H1 (cell line): ENCODE measurements at regions not wholly inside any gene's neighbourhood (a gene's known extent, or its start where the extent isn't known, plus 50 kb on each side); places are given as distances from the start of the nearest gene placed in this dataset.

Experiments used
- CEBPB ChIP-seq: IDR thresholded peaks from 2 replicates; pipeline ENCODE4 v1.6.1; 2012; ENCODE audit warnings: low read depth, low read length
- CREB1 ChIP-seq: IDR thresholded peaks from 2 replicates; pipeline ENCODE4 v1.6.1; 2012; ENCODE audit warnings: inconsistent platforms
- EP300 ChIP-seq, 2 experiments: IDR thresholded peaks; 1 replicate in 1 of 2; 2 replicates in 1 of 2; pipeline ENCODE4 v1.6.1; 2011 to 2012; ENCODE audit warnings: low read depth in 2 of 2, low read length in 2 of 2, mild to moderate bottlenecking in 2 of 2, borderline replicate concordance in 1 of 2, inconsistent platforms in 1 of 2, moderate library complexity in 1 of 2
- POU5F1 ChIP-seq: IDR thresholded peaks from 2 replicates; pipeline ENCODE4 v1.6.1; 2011; ENCODE audit warnings: low read depth, mild to moderate bottlenecking, low read length, moderate library complexity
- TF ChIP-seq, protein P1 (sequence below), 3 experiments: IDR thresholded peaks; 1 replicate in 2 of 3; 2 replicates in 1 of 3; pipeline versions ENCODE4 v1.5.1 to v1.6.1; 2011; ENCODE audit warnings: low read length in 3 of 3, mild to moderate bottlenecking in 3 of 3, inconsistent platforms in 2 of 3, low read depth in 1 of 3, moderate library complexity in 1 of 3; ENCODE audit not compliant: insufficient read depth in 1 of 3; ENCODE audit errors: control extremely low read depth in 1 of 3
- TF ChIP-seq, protein P2 (sequence below): IDR thresholded peaks from 2 replicates; pipeline ENCODE4 v1.6.1; 2012; ENCODE audit warnings: inconsistent platforms

DNA sequence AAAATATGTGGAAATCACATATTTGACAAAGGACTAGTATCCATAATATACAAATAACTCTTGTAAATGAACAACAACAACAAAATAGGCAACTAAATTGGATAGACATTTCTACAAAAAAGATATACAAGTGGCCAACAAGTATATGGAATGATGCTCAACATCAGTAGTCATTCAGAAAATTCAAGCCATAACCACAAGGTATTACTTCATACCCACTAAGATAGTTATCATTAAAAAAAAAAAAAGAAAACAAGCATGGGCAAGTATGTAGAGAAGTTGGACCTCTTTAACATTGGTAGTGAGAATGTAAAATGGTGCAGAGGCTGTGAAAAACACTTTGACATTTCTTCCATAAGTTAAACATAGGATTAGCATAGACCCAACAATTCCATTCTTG is 80.8 kb downstream of the CYP26A1 start:
- TF ChIP-seq, protein P1, sequence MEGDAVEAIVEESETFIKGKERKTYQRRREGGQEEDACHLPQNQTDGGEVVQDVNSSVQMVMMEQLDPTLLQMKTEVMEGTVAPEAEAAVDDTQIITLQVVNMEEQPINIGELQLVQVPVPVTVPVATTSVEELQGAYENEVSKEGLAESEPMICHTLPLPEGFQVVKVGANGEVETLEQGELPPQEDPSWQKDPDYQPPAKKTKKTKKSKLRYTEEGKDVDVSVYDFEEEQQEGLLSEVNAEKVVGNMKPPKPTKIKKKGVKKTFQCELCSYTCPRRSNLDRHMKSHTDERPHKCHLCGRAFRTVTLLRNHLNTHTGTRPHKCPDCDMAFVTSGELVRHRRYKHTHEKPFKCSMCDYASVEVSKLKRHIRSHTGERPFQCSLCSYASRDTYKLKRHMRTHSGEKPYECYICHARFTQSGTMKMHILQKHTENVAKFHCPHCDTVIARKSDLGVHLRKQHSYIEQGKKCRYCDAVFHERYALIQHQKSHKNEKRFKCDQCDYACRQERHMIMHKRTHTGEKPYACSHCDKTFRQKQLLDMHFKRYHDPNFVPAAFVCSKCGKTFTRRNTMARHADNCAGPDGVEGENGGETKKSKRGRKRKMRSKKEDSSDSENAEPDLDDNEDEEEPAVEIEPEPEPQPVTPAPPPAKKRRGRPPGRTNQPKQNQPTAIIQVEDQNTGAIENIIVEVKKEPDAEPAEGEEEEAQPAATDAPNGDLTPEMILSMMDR (IDR thresholded peaks at IDR 0.05; ENCODE audit: control extremely low read depth in 1 of 3, insufficient read depth in 1 of 3, low read depth in 1 of 3, low read length in 3 of 3) = no peak
- TF ChIP-seq CREB1 (no peak), CEBPB (no peak), EP300 (IDR thresholded peaks at IDR 0.05; ENCODE audit: borderline replicate concordance in 1 of 2, low read depth in 2 of 2, low read length in 2 of 2) (no peak), POU5F1 (no peak)
- TF ChIP-seq, protein P2, sequence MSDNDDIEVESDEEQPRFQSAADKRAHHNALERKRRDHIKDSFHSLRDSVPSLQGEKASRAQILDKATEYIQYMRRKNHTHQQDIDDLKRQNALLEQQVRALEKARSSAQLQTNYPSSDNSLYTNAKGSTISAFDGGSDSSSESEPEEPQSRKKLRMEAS = no peak
